Glomerular visceral epithelial cell (primary cell): ENCODE measurements at regions not wholly inside any gene's neighbourhood (a gene's known extent, or its start where the extent isn't known, plus 50 kb on each side); places are given as distances from the start of the nearest gene placed in this dataset.
"Not testable (repeated sequence)": the region's sequence is repeated elsewhere in the genome, so short reads cannot be mapped to it uniquely, and the experiment has no call there.

Experiments
- DNase-seq: peaks from one replicate; pipeline ENCODE4 v3.0.0-alpha.2; 2016; ENCODE audit errors: extremely low spot score

- DNase-seq: no peak
These were observed 118.9 kb upstream of the CAB39 start for GRCh38 chr2:230593765-230594164.

- no peak for DNase-seq
These were observed 118.3 kb upstream of the CAB39 start for GRCh38 chr2:230594286-230594840.

DNA sequence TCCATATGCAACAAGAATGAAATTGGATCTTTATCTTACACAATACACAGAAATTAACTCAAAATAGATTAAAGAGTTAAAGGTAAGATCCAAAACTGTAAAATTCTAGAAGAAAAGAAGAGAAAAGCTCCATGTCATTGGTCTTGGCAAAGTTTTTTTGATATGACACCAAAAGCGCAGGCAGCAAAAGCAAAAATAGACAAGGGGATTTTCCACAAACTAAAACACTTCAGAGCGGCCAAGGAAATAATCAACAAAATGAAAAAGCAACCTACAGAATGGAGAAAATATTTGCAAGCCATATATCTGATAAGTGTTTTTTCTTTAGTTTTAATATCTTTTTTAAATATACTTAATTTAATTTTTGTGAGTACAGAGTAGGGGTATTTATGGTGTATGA, 112.8 kb upstream of the CAB39 start:
- DNase-seq: no peak

DNA sequence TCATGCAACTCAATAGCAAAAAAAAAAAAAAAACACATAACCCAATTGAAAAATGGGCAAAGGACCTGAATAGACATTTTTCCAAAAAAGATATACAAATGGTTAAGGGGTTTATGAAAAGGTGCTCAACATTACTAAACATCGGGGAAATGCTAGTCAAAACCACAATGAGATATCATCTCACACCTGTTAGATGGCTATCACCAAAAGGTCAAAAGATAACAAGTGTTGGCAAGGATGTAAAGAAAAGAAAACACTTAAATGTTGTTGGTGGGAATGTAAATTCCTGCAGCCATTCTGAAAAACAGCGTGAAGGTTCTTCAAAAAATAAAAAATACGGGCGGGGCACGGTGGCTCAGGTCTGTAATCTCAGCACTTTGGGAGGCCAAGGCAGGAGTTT, 112.4 kb upstream of the CAB39 start:
- DNase-seq: no peak

DNA sequence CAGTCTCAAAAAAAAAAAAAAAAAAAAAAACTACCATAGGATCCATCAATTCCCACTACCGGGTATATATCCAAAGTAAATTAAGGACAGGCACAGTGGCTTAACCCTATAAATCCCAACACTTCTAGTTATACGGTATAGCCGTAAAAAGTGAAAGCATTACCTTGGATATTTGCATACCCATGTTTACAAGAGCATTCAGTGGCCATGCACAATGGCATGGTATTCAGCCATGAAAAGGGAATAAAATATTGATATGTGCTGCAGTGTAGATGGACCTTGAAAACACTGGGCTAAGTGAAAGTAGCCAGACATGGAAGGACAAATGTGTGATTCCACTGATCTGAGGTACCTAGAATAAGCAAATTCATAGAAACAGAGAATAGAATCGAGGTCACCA, 111.8 kb upstream of the CAB39 start:
- DNase-seq: no peak

DNA sequence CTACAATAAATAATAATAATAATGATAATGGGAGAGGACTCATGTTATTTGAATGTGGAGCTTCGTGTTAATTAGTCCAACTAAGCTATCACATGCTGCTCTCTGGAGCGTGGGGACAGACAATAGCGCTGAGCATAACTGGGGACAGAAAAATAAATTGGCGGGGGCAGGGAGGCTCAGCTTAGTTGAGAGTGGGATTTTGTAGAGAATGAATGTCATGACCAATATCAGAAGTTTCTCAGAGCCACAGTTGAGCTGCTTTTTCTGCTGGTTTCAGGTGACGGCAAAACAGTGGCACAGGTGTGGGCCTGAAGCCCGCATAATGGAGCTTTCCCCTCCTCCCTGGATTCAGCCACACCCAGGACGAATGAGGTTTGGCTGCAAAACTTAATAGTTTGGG, 111.1 kb upstream of the CAB39 start:
- DNase-seq: no peak

- DNase-seq: no peak
These were observed 109.9 kb upstream of the CAB39 start for GRCh38 chr2:230602562-230603230.

DNA sequence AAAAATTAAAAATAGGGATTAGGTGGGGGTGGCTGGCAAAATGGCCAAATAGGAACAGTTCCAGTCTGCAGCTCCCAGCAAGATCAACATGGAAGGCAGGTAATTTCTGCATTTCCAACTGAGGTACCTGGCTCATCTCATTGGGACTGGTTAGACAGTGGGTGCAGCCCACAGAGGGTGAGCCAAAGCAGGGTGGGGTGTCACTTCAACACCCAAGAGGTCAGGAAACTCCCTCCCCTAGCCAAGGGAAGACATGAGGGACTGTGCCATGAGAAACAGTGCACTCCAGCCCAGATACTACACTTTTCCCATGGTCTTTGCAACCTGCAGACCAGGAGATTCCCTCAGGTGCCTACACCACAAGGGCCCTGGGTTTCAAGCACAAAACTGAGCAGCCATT, 109.3 kb upstream of the CAB39 start:
- not testable (repeated sequence) for DNase-seq

- not testable (repeated sequence) for DNase-seq
These were observed 108.5 kb upstream of the CAB39 start for GRCh38 chr2:230604158-230604557.

DNA sequence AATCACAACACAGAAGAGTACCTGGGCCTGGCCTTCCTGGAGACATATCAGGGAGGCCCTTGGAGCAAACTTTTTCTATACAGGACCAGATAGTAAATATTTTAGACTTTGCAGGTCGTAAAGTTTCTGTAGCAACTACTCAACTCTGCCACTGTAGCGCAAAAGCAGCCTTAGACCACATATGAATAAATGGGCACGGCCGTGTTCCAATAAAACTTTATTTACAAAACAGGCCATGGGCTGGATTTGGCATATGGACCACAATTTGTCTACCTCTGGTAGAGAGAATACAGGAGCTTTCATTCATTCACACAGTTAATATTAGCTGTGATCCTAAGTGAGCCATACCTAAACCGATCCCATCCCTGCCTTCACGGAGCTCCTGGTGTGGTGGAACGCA, 98.6 kb upstream of the CAB39 start:
- no peak for DNase-seq

- DNase-seq: no peak
These were observed 97.7 kb upstream of the CAB39 start for GRCh38 chr2:230614913-230615332.

DNA sequence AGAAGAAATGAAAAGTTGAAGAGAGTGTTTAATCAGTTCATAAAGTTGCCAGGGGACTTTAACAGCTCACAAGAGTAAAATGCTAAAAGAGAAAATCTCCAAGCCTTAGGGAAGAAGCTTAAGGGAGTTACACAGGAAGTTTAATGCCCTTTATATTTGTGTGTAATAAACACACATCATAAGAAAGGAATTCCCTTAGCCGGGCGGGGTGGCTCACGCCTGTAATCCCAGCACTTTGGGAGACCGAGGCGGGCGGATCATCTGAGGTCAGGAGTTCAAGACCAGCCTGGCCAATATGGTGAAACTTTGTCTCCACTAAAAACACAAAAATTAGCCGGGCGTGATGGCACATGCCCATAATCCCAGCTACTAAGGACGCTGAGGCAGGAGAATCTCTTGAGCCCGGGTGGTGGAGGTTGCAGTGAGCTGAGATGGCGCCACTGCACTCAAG, 95.4 kb upstream of the CAB39 start:
- peak; percentile 80 for DNase-seq

DNA sequence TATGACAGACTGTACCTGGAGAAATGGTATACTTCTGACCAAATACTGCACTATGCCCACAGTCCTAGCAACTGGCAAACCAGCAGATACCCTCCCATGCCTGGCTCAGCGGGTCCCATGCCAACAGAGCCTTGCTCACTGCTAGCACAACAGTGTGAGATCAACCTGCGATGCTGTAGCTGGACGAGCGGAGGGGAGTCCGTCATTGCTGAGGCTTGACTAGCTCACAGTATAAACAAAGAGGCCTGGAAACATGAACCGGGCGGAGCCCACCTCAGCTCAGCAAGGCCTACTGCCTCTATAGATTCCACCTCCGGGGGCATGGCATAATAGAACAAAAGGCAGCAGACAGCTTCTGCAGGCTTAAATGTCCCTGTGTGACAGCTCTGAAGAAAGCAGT, 93.2 kb upstream of the CAB39 start:
- no peak for DNase-seq

DNA sequence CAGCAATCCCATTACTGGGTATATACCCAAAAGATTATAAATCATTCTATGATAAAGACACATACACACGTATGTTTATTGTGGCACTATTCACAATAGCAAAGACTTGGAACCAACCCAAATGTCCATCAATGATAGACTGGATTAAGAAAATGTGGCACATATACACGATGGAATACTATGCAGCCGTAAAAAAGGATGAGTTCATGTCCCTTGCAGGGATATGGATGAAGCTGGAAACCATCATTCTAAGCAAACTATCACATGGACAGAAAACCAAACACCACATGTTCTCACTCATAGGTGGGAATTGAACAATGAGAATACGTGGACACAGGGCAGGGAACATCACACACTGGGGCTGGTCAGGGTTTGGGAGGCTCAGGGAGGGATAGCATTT, 87.4 kb upstream of the CAB39 start:
- DNase-seq: not testable (repeated sequence)

DNA sequence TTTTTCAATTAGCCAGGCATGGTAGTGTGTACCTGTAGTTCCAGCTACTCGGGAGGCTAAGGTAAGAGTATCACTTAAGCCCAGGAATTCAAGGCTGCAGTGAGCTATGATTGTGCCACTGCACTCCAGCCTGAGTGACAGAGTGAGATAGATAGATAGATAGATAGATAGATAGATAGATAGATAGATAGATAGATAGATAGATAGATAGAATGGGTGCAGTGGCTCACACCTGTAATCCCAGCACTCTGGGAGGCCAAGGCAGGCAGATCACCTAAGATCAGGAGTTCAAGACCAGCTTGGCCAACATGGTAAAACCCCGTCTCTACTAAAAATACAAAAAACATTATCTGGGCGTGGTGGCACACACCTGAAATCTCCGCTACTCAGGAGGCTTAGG, 85.6 kb upstream of the CAB39 start:
- DNase-seq: not testable (repeated sequence)

GRCh38 chr2:230627806-230628724, 84.6 kb upstream of the CAB39 start:
- DNase-seq: no peak

DNA sequence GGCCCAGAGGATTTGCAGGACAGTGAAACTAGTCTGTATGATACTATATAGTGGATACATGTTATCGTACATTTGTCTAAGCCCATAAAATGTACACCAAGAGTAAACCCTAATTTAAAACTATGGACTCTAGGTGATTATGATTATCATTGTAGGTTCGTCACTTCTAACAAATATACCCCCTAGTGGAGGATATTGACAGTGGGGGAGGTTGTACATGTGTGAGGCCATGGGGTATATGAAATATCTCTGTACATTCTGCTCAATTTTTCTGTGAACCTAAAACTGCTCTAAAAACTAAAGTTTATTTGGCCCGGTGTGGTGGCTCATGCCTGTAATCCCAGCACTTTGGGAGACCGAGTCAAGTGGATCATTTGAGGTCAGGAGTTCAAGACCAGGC, 81.2 kb upstream of the CAB39 start:
- no peak for DNase-seq

DNA sequence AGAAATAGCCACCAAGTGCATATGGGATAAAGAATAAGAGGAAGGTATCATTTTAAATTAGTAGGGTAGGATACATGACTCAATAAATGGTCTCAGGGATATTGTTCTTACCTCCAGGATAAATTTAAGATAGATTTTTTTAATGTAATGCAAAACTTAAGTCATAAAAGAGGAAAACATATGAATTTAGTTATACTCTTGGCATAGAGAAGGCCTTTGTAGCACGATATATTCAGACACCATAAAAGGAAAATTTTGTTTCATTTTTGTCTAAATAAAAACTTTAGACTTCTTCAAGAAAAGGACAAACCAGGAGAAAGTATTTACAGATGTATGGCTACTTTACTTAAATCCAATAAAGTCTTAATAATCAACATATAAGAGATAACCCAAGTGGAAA, 78.5 kb upstream of the CAB39 start:
- no peak for DNase-seq

DNA sequence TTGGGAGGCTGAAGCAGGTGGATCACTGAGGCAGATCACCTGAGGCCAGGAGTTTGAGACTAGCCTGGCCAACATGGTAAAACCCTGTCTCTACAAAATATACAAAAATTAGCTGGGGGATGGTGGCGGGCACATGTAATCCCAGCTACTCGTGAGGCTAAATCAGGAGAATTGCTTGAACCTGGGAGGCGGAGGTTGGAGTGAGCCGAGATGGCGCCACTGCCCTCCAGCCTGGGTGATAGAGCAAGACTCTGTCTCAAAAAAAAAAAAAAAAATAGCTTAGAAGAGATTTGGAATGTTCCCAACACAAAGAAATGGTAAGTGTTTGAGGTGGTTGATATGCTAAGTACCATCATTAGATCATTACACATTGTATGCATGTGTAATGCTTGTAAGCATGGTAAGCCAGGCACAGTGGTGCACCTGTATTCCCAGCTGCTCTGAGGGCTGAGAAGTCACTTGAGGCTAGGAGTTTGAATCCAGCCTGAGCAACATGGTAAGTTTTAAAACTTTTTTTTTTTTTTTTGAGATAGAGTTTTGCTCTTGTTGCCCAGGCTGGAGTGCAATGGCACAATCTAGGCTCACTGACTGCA, 77.8 kb upstream of the CAB39 start:
- DNase-seq: not testable (repeated sequence)

- no peak for DNase-seq
These were observed 75.9 kb upstream of the CAB39 start for GRCh38 chr2:230636684-230637271.

DNA sequence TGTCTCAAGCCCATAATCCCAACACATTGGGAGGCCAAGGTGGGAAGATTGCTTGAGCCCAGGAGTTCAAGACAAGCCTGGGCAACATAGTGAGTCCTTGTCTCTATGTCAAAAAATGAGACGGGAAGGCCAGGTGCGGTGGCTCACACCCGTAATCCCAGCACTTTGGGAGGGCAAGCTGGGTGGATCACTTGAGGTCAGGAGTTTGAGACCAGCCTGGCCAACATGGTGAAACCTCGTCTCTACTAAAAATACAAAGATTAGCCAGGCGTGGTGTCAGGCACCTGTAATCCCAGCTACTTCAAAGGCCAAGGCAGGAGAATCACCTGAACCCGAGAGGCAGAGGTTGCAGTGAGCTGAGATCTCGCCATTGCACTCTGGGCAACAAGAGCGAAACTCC, 75.2 kb upstream of the CAB39 start:
- DNase-seq: not testable (repeated sequence)

GRCh38 chr2:230640540-230641011, 72.1 kb upstream of the CAB39 start:
- DNase-seq: no peak
